H1 (cell line): ENCODE measurements at regions not wholly inside any gene's neighbourhood (a gene's known extent, or its start where the extent isn't known, plus 50 kb on each side); places are given as distances from the start of the nearest gene placed in this dataset.

Experiments
- TF ChIP-seq, protein P1 (sequence below): fragments of 300-600 bp; sonication (generic); IDR thresholded peaks from 2 replicates; pipeline ENCODE4 v1.7.1; 2012; ENCODE audit warnings: low read length, moderate library complexity, mild to moderate bottlenecking, inconsistent platforms; ENCODE audit not compliant: insufficient replicate concordance

DNA sequence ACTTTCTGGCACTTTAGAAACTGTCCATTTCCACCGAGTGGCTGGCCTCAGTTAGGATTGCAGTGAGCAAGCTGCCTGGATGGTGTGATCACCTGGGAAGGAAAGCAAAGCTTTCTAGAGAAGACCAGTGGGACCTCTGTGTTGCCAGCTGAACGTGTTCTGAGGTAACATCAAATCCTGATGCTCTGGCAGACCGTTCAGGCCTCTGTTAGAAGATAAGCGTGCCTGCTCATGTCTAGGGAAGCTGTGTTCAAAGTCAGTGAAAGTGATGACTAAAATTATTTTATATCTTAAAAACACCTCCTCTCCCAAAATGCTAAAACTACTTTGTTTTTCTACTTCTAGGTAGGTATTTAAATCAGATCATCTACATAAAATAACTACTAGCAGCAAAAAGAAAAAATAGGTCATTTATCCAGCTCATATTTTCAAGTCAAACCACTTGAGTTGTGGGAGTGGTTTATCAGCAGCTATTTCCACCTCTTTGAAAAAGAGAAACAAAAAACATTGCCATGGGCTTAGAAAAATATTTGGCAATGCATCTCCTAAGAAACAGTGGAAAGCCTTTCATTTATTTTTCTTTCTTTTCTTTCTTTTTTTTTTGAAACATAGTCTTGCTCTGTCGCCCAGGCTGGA, 54.8 kb downstream of the CEP43 start (continued):
- TF ChIP-seq, protein P1, sequence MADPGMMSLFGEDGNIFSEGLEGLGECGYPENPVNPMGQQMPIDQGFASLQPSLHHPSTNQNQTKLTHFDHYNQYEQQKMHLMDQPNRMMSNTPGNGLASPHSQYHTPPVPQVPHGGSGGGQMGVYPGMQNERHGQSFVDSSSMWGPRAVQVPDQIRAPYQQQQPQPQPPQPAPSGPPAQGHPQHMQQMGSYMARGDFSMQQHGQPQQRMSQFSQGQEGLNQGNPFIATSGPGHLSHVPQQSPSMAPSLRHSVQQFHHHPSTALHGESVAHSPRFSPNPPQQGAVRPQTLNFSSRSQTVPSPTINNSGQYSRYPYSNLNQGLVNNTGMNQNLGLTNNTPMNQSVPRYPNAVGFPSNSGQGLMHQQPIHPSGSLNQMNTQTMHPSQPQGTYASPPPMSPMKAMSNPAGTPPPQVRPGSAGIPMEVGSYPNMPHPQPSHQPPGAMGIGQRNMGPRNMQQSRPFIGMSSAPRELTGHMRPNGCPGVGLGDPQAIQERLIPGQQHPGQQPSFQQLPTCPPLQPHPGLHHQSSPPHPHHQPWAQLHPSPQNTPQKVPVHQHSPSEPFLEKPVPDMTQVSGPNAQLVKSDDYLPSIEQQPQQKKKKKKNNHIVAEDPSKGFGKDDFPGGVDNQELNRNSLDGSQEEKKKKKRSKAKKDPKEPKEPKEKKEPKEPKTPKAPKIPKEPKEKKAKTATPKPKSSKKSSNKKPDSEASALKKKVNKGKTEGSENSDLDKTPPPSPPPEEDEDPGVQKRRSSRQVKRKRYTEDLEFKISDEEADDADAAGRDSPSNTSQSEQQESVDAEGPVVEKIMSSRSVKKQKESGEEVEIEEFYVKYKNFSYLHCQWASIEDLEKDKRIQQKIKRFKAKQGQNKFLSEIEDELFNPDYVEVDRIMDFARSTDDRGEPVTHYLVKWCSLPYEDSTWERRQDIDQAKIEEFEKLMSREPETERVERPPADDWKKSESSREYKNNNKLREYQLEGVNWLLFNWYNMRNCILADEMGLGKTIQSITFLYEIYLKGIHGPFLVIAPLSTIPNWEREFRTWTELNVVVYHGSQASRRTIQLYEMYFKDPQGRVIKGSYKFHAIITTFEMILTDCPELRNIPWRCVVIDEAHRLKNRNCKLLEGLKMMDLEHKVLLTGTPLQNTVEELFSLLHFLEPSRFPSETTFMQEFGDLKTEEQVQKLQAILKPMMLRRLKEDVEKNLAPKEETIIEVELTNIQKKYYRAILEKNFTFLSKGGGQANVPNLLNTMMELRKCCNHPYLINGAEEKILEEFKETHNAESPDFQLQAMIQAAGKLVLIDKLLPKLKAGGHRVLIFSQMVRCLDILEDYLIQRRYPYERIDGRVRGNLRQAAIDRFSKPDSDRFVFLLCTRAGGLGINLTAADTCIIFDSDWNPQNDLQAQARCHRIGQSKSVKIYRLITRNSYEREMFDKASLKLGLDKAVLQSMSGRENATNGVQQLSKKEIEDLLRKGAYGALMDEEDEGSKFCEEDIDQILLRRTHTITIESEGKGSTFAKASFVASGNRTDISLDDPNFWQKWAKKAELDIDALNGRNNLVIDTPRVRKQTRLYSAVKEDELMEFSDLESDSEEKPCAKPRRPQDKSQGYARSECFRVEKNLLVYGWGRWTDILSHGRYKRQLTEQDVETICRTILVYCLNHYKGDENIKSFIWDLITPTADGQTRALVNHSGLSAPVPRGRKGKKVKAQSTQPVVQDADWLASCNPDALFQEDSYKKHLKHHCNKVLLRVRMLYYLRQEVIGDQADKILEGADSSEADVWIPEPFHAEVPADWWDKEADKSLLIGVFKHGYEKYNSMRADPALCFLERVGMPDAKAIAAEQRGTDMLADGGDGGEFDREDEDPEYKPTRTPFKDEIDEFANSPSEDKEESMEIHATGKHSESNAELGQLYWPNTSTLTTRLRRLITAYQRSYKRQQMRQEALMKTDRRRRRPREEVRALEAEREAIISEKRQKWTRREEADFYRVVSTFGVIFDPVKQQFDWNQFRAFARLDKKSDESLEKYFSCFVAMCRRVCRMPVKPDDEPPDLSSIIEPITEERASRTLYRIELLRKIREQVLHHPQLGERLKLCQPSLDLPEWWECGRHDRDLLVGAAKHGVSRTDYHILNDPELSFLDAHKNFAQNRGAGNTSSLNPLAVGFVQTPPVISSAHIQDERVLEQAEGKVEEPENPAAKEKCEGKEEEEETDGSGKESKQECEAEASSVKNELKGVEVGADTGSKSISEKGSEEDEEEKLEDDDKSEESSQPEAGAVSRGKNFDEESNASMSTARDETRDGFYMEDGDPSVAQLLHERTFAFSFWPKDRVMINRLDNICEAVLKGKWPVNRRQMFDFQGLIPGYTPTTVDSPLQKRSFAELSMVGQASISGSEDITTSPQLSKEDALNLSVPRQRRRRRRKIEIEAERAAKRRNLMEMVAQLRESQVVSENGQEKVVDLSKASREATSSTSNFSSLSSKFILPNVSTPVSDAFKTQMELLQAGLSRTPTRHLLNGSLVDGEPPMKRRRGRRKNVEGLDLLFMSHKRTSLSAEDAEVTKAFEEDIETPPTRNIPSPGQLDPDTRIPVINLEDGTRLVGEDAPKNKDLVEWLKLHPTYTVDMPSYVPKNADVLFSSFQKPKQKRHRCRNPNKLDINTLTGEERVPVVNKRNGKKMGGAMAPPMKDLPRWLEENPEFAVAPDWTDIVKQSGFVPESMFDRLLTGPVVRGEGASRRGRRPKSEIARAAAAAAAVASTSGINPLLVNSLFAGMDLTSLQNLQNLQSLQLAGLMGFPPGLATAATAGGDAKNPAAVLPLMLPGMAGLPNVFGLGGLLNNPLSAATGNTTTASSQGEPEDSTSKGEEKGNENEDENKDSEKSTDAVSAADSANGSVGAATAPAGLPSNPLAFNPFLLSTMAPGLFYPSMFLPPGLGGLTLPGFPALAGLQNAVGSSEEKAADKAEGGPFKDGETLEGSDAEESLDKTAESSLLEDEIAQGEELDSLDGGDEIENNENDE, result no peak
